ENCODE measurements at regions not wholly inside any gene's neighbourhood (a gene's known extent, or its start where the extent isn't known, plus 50 kb on each side); places are given as distances from the start of the nearest gene placed in this dataset.

DNA sequence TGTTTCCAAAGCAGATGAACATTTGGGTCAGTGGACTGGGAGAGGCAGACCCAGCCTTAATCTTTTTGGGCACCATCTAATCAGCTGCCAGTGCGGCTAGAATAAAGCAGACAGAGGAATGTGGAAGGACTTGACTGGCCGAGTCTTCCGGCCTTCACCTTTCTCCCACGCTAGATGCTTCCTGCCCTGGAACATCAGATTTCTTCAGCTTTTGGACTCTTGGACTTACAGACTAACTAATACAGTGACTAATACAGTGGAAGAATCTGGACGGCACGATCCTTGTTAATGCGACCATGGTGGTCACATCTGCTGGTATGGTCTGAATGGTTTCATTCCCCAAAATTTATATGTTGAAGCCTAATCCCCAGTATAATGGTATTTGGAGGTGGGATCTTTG, 122.6 kb upstream of the NXT1 start:
- ATAC-seq (no peak), DNase-seq (no peak)
- intact Hi-C loops (cut with DNase I) = no loop called here
- no peak overlapping the region for H3K27ac ChIP-seq
- peaks cover 0 to 27% of the 10 kb centered on the region in 2 donors for H3K4me1 ChIP-seq
- TF ChIP-seq, protein P1, sequence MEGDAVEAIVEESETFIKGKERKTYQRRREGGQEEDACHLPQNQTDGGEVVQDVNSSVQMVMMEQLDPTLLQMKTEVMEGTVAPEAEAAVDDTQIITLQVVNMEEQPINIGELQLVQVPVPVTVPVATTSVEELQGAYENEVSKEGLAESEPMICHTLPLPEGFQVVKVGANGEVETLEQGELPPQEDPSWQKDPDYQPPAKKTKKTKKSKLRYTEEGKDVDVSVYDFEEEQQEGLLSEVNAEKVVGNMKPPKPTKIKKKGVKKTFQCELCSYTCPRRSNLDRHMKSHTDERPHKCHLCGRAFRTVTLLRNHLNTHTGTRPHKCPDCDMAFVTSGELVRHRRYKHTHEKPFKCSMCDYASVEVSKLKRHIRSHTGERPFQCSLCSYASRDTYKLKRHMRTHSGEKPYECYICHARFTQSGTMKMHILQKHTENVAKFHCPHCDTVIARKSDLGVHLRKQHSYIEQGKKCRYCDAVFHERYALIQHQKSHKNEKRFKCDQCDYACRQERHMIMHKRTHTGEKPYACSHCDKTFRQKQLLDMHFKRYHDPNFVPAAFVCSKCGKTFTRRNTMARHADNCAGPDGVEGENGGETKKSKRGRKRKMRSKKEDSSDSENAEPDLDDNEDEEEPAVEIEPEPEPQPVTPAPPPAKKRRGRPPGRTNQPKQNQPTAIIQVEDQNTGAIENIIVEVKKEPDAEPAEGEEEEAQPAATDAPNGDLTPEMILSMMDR (IDR thresholded peaks at IDR 0.05) = no peak
- no peak overlapping the region for H3K4me3 ChIP-seq
- peaks cover 0 to 5% of the 10 kb centered on the region in 2 donors for H3K9me3 ChIP-seq
- no peaks in the 10 kb centered on the region for H3K27me3 ChIP-seq
- H3K36me3 ChIP-seq = no peaks in the 10 kb centered on the region

DNA sequence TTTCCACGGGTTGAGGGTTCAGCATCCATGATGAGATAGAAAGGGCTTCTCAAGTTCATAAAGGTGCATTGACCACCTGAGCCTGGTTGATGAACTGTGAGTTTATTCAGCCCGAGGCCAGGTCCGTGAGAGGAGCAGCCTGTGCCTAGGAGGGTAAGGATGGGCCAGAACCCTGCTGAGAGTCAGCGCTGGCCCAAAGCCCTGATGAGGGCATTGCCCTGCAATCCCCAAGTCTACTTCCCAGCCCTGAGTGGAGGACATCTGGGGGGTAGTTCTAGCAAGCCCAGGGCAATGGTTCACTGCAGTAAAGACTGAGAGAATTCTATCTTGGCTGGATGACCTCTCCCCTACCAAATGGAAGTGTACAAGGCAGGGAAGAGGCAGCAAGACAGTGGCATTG, 123.3 kb upstream of the NXT1 start:
- ATAC-seq = no peak
- Histone ChIP-seq H3K36me3 (no peaks in the 10 kb centered on the region), H3K9me3 (peaks cover 0 to 5% of the 10 kb centered on the region in 2 donors), H3K27me3 (no peaks in the 10 kb centered on the region), H3K4me3 (no peak overlapping the region), H3K4me1 (peaks cover 0 to 27% of the 10 kb centered on the region in 2 donors), H3K27ac (no peak overlapping the region)
- DNase-seq = no peak
- intact Hi-C loops (cut with DNase I) = no loop called here
- TF ChIP-seq, protein P1 (IDR thresholded peaks at IDR 0.05) = no peak

DNA sequence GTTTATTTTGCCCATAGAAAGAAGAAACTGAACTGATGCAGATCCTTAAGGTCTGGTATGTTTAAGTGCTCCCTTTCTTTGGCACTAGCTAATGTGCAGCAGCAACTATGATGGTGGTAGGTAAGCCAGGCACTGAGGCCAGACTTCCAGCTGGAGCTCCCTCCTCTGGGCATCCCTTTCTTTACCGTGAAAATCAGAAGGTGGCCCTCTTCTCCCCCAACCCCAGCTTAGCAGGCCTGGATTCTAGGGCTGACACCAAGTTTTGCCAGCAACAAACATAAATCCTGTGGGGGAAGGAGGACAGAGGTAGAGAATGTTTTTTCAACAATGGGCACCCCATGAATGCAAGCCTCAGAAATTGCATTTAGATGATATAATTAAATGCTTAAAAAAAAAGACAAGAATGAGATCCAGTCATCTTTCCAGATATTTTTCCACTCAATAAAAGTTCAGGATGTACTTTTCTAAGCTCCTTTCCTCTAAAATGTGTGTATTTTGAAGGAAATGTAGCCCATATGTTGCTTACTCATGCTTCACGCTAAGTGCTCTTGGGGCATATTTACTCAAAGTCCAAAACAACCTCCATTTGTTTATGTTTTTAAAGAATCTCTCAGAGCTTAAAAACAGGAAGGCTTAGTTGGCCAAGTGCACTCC, 123.9 kb upstream of the NXT1 start:
- no peaks in the 10 kb centered on the region for H3K36me3 ChIP-seq
- ATAC-seq (no peak), DNase-seq (no peak)
- no peak overlapping the region for H3K27ac ChIP-seq
- TF ChIP-seq, protein P1 (IDR thresholded peaks at IDR 0.05) = no peak
- H3K4me3 ChIP-seq = no peak overlapping the region
- peaks cover 0 to 27% of the 10 kb centered on the region in 2 donors for H3K4me1 ChIP-seq
- peaks cover 0 to 5% of the 10 kb centered on the region in 2 donors for H3K9me3 ChIP-seq
- H3K27me3 ChIP-seq = no peaks in the 10 kb centered on the region
- intact Hi-C loops (cut with DNase I) = no loop called here

DNA sequence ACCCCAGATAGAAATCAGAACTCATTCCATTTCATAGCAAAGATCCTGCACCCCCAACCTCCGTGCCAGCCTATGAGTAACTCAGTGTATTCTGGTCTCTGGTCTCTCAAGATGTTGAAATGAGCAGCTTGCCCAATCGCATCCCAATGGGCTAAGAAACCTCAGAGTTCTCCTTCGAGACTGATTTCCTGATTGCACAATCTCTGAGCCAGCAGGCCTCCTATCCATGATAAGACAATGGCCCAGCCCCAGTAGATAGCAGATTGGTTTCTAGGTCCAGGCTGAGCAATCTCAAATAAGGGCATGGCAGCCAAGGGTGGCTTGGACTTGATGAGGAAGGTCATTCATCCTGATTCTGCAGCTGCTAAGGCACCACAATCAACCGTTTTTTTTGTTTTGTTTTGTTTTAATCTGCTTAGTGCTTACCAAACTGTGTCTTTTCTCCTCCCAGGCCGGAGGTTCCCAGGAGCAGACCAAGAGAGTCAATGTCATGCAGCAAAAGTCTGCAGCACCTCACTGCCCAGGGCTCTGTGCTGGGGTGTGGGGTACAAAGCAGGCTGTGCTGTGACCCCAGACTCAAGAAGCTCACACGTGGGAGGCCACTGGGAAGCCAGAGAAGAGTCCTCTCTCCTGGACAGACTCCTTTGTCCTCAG, 125.1 kb upstream of the NXT1 start:
- H3K4me1 ChIP-seq = peaks cover 0 to 27% of the 10 kb centered on the region in 2 donors
- no peaks in the 10 kb centered on the region for H3K36me3 ChIP-seq
- DNase-seq (peak in 2 of 4 donors; percentile 31 to 80), ATAC-seq (peak; percentile 85)
- H3K9me3 ChIP-seq = peaks cover 0 to 17% of the 10 kb centered on the region in 2 donors
- H3K27me3 ChIP-seq = no peaks in the 10 kb centered on the region
- H3K4me3 ChIP-seq = no peak overlapping the region
- intact Hi-C loops (cut with DNase I) = no loop called here
- TF ChIP-seq, protein P1 (IDR thresholded peaks at IDR 0.05) = no peak
- no peak overlapping the region for H3K27ac ChIP-seq

DNA sequence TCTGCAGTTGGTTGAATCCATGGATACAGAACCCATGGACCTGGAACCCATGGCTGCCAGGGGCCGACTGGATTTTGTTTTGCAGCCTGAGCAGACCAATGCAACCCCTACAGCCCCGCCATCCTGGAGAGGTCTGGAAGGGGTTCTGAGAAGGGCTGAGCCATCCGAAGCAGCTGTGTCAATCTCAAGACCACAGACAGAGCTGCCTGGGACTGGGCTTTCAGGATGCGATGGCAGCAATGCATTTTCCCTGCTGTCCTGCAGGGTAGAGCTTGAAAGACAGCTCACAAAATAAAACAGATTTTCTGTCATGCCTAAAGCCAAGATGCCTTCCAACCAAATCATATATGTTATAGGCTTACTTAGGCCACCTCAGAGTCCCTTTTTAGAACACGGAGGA, 125.8 kb upstream of the NXT1 start:
- TF ChIP-seq, protein P1 (IDR thresholded peaks at IDR 0.05) = no peak
- no peak overlapping the region for H3K4me3 ChIP-seq
- H3K27ac ChIP-seq = no peak overlapping the region
- no peaks in the 10 kb centered on the region for H3K27me3 ChIP-seq
- peaks cover 0 to 18% of the 10 kb centered on the region in 2 donors for H3K9me3 ChIP-seq
- no peaks in the 10 kb centered on the region for H3K36me3 ChIP-seq
- intact Hi-C loops (cut with DNase I) = no loop called here
- no peak for ATAC-seq
- DNase-seq = no peak
- H3K4me1 ChIP-seq = peaks cover 0 to 27% of the 10 kb centered on the region in 2 donors
